ENCODE measurements at regions not wholly inside any gene's neighbourhood (a gene's known extent, or its start where the extent isn't known, plus 50 kb on each side); places are given as distances from the start of the nearest gene placed in this dataset.

DNA sequence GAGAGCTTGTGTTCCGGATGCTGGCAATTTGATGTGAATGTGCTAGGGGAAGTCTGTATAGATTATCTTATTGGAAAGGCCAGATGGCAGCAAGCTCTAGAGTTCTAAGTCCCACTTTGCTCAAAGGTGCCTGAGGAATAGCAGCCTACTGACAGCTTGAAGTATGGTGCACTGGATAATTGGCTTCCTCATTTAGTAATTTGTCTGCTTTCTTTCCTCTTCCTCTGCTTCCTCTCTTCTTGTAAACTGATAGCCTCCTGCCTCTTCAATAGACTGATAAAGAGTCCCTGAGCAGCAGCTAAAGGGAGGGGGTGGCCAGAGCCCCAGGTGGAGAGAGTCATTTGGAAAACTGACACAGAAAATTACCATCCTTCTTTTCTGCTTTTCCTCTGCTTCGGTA is 177.3 kb downstream of the FGF1 start:
- H3K27ac Mint-ChIP-seq, result peak overlapping the region; percentile 88
- H3K4me1 Mint-ChIP-seq (ENCODE audit: unreplicated experiment), result peaks cover 42% of the 10 kb centered on the region
- no peak for DNase-seq (ENCODE audit: extremely low spot score, unreplicated experiment)
- peak overlapping the region; percentile 81 for H3K4me3 Mint-ChIP-seq
- no peaks in the 10 kb centered on the region for H3K9me3 Mint-ChIP-seq
- no peaks in the 10 kb centered on the region for H3K36me3 Mint-ChIP-seq
- TF ChIP-seq, protein P1, sequence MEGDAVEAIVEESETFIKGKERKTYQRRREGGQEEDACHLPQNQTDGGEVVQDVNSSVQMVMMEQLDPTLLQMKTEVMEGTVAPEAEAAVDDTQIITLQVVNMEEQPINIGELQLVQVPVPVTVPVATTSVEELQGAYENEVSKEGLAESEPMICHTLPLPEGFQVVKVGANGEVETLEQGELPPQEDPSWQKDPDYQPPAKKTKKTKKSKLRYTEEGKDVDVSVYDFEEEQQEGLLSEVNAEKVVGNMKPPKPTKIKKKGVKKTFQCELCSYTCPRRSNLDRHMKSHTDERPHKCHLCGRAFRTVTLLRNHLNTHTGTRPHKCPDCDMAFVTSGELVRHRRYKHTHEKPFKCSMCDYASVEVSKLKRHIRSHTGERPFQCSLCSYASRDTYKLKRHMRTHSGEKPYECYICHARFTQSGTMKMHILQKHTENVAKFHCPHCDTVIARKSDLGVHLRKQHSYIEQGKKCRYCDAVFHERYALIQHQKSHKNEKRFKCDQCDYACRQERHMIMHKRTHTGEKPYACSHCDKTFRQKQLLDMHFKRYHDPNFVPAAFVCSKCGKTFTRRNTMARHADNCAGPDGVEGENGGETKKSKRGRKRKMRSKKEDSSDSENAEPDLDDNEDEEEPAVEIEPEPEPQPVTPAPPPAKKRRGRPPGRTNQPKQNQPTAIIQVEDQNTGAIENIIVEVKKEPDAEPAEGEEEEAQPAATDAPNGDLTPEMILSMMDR (conservative IDR thresholded peaks at IDR 0.05), result no peak
- H3K27me3 Mint-ChIP-seq, result peaks cover 15% of the 10 kb centered on the region

DNA sequence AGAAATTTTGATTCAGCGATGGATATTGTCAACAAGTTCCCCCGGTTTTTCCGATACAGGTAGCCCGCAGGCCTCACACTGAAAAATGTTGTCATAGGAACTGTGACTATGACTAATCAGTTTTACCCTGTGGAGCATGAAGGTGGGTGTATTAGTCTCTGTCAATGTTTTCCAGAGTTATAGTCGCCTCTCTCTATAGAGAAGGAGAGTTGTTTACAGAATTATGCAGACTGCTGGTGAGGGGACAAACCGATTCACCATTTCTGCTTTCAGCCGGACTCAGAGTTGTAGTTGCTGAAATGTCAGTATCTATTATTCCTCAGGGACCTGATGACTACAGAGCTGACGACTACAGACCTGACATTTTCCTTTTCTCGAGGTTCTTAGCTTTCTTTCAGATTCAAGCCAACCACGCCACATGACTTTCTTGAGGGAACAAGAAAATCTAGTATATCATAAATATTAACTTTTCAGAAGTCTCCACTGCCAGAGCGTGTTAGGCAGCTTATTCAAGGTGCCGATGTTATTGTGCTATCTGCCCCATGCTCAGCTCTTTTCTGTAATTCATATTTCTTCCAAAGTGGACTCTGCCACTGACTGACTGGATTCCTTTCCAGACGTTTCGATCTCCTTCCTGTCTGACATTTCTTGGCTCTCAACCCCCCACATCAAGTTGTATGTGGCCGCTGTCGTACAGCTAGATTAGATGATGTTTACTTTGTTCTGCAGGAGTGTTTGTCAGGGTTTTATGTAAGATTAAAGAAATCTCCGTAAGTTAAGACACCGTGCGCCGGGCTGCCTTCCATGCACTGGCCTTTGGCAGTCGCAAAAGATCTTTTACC is 178.1 kb downstream of the FGF1 start:
- Mint-ChIP-seq H3K27me3 (peaks cover 15% of the 10 kb centered on the region), H3K4me3 (peak overlapping the region; percentile 81), H3K9me3 (no peaks in the 10 kb centered on the region), H3K36me3 (no peaks in the 10 kb centered on the region), H3K4me1 (ENCODE audit: unreplicated experiment) (peaks cover 34% of the 10 kb centered on the region), H3K27ac (peak overlapping the region; percentile 88)
- TF ChIP-seq, protein P1 (conservative IDR thresholded peaks at IDR 0.05), result no peak
- no peak for DNase-seq (ENCODE audit: extremely low spot score, unreplicated experiment)

DNA sequence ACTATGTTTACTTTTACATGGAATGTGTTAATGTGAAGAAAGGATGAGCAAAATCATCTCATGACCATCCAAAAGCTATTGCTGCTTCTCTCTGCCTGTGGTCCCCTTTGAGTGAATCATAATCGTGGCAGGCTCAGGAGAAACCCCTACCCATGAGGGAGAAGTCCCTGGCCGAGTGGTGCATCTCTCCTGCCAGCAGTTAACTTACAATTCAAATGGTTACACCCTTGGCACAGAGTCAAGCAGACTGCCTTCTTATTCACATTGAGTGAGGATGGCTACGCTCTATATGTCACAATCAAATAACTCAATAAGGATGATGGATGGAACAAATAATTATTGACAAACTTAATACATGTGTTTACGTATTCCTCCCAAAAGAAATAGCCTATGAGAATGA is 179.1 kb downstream of the FGF1 start:
- Mint-ChIP-seq H3K9me3 (no peaks in the 10 kb centered on the region), H3K4me1 (ENCODE audit: unreplicated experiment) (peaks cover 27% of the 10 kb centered on the region), H3K27ac (peak overlapping the region; percentile 88), H3K4me3 (no peak overlapping the region), H3K27me3 (peaks cover 15% of the 10 kb centered on the region), H3K36me3 (no peaks in the 10 kb centered on the region)
- no peak for DNase-seq (ENCODE audit: extremely low spot score, unreplicated experiment)
- TF ChIP-seq, protein P1 (conservative IDR thresholded peaks at IDR 0.05), result no peak

DNA sequence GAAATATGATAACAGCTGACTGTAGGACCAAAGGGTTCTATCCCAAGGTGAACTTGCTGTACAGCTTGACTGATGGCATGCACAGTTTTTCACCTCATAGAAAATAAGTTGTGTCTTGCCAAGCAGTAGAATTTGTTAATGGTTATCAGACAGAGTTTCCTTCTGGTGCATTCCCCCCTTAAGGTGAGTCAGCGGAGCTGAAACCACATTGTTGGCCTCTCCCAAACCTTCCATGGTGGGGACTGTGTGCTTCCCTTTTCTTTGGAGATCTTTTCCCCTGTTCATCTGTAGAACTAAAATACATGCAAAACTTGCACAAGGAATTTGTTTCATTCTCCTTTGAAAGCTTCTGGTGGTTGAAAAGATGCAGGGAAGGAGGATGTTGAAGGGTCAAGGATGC is 179.8 kb downstream of the FGF1 start:
- H3K4me3 Mint-ChIP-seq, result no peak overlapping the region
- H3K9me3 Mint-ChIP-seq, result no peaks in the 10 kb centered on the region
- no peak for DNase-seq (ENCODE audit: extremely low spot score, unreplicated experiment)
- no peak overlapping the region for H3K27ac Mint-ChIP-seq
- H3K27me3 Mint-ChIP-seq, result peaks cover 15% of the 10 kb centered on the region
- peaks cover 26% of the 10 kb centered on the region for H3K4me1 Mint-ChIP-seq (ENCODE audit: unreplicated experiment)
- TF ChIP-seq, protein P1 (conservative IDR thresholded peaks at IDR 0.05), result no peak
- no peaks in the 10 kb centered on the region for H3K36me3 Mint-ChIP-seq

DNA sequence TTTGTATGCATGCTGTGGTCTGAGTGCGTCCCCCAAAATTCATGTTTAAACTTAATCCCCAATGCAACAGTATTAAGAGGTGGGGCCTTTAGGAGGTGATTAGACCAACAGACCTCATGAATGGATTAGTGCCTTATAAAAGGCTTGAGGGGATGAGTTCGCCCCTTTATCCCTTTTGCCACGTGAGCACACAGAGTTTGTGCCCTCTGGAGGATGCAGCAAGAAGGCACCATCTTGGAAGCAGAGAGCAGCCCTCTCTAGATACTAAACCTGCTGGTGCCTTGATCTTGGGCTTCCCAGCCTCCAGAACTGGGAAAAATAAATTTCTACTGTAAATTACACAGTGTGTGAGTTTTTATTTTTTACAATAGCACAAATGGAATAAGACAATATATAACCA is 177.1 kb upstream of the SPRY4 start:
- no peak for DNase-seq (ENCODE audit: extremely low spot score, unreplicated experiment)
- peaks cover 4% of the 10 kb centered on the region for H3K36me3 Mint-ChIP-seq
- no peaks in the 10 kb centered on the region for H3K9me3 Mint-ChIP-seq
- no peak overlapping the region for H3K27ac Mint-ChIP-seq
- H3K4me1 Mint-ChIP-seq (ENCODE audit: unreplicated experiment), result peaks cover 30% of the 10 kb centered on the region
- H3K4me3 Mint-ChIP-seq, result no peak overlapping the region
- TF ChIP-seq, protein P1 (conservative IDR thresholded peaks at IDR 0.05), result no peak
- H3K27me3 Mint-ChIP-seq, result peaks cover 9% of the 10 kb centered on the region

All from type B pancreatic cell (in vitro differentiated cells).